ENCODE measurements at regions not wholly inside any gene's neighbourhood (a gene's known extent, or its start where the extent isn't known, plus 50 kb on each side); places are given as distances from the start of the nearest gene placed in this dataset.

- WGBS (ENCODE audit: low lambda C conversion rate), result 0% methylated on average over 1 of the region's 1 CpG
- no peaks in the 10 kb centered on the region for H4K20me1 ChIP-seq (ENCODE audit: insufficient read depth)
- H3K4me2 ChIP-seq, result no peak overlapping the region
- H3K79me2 ChIP-seq (ENCODE audit: insufficient read depth), result no peaks in the 10 kb centered on the region
- no peaks in the 10 kb centered on the region for H3F3A ChIP-seq (replicated peaks; ENCODE audit: insufficient read depth)
- TF ChIP-seq, protein P1, sequence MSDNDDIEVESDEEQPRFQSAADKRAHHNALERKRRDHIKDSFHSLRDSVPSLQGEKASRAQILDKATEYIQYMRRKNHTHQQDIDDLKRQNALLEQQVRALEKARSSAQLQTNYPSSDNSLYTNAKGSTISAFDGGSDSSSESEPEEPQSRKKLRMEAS (IDR thresholded peaks at IDR 0.05; ENCODE audit: low read depth), result no peak
- no peak for TF ChIP-seq FOXJ3 (CRISPR knock-in tag; IDR thresholded peaks at IDR 0.05)
- TF ChIP-seq USF1 (IDR thresholded peaks at IDR 0.05; ENCODE audit: borderline replicate concordance, low read depth), result no peak
- TF ChIP-seq, protein P2, sequence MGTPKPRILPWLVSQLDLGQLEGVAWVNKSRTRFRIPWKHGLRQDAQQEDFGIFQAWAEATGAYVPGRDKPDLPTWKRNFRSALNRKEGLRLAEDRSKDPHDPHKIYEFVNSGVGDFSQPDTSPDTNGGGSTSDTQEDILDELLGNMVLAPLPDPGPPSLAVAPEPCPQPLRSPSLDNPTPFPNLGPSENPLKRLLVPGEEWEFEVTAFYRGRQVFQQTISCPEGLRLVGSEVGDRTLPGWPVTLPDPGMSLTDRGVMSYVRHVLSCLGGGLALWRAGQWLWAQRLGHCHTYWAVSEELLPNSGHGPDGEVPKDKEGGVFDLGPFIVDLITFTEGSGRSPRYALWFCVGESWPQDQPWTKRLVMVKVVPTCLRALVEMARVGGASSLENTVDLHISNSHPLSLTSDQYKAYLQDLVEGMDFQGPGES (IDR thresholded peaks at IDR 0.05; ENCODE audit: low read depth, low read length), result no peak
- TF ChIP-seq TAF1 (IDR thresholded peaks at IDR 0.05; ENCODE audit: borderline replicate concordance, low read depth, low read length), result no peak
- TF ChIP-seq NRF1 (IDR thresholded peaks at IDR 0.05; ENCODE audit: low read depth, low read length), result no peak
- no peak for TF ChIP-seq SMC3 (IDR thresholded peaks at IDR 0.05; ENCODE audit: low read depth, low read length)
- TF ChIP-seq, protein P3, sequence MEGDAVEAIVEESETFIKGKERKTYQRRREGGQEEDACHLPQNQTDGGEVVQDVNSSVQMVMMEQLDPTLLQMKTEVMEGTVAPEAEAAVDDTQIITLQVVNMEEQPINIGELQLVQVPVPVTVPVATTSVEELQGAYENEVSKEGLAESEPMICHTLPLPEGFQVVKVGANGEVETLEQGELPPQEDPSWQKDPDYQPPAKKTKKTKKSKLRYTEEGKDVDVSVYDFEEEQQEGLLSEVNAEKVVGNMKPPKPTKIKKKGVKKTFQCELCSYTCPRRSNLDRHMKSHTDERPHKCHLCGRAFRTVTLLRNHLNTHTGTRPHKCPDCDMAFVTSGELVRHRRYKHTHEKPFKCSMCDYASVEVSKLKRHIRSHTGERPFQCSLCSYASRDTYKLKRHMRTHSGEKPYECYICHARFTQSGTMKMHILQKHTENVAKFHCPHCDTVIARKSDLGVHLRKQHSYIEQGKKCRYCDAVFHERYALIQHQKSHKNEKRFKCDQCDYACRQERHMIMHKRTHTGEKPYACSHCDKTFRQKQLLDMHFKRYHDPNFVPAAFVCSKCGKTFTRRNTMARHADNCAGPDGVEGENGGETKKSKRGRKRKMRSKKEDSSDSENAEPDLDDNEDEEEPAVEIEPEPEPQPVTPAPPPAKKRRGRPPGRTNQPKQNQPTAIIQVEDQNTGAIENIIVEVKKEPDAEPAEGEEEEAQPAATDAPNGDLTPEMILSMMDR (IDR thresholded peaks at IDR 0.05), result no peak
- H3K4me1 ChIP-seq (ENCODE audit: control insufficient read depth in 1 of 2, insufficient read depth in 2 of 2, low read depth in 1 of 2, low read length in 1 of 2), result no peaks in the 10 kb centered on the region
- no peaks in the 10 kb centered on the region for H3K9me3 ChIP-seq
- H3K9ac ChIP-seq, result no peak overlapping the region
- DNase-seq, result no peak
- H3K4me3 ChIP-seq (ENCODE audit: low read depth in 2 of 2, low read length in 1 of 2), result no peak overlapping the region
- H3K36me3 ChIP-seq (replicated peaks in 1 of 2; ENCODE audit: control insufficient read depth in 1 of 2, insufficient read depth in 2 of 2, low read length in 1 of 2), result no peaks in the 10 kb centered on the region
- H3K27me3 ChIP-seq (ENCODE audit: insufficient read depth), result no peaks in the 10 kb centered on the region
- ChIA-PET CTCF (no interaction called here), POLR2A (no interaction called here)
- H2AFZ ChIP-seq (ENCODE audit: low read depth), result no peak overlapping the region
- H3K27ac ChIP-seq (ENCODE audit: low read depth in 2 of 2, low read length in 1 of 2), result no peak overlapping the region
- no peaks in the 10 kb centered on the region for H3K9me2 ChIP-seq
These were observed 2016.3 kb upstream of the CDH9 start for GRCh38 chr5:29054694-29055093.

- Histone ChIP-seq H3K9me3 (no peaks in the 10 kb centered on the region), H4K20me1 (ENCODE audit: insufficient read depth) (no peaks in the 10 kb centered on the region), H3K9me2 (no peaks in the 10 kb centered on the region), H3K9ac (no peak overlapping the region), H3K27me3 (ENCODE audit: insufficient read depth) (no peaks in the 10 kb centered on the region), H3K4me2 (no peak overlapping the region), H3F3A (replicated peaks; ENCODE audit: insufficient read depth) (no peaks in the 10 kb centered on the region), H3K4me3 (ENCODE audit: low read depth in 2 of 2, low read length in 1 of 2) (no peak overlapping the region), H3K79me2 (ENCODE audit: insufficient read depth) (no peaks in the 10 kb centered on the region), H3K4me1 (ENCODE audit: control insufficient read depth in 1 of 2, insufficient read depth in 2 of 2, low read depth in 1 of 2, low read length in 1 of 2) (no peaks in the 10 kb centered on the region), H3K36me3 (replicated peaks in 1 of 2; ENCODE audit: control insufficient read depth in 1 of 2, insufficient read depth in 2 of 2, low read length in 1 of 2) (no peaks in the 10 kb centered on the region), H2AFZ (ENCODE audit: low read depth) (no peak overlapping the region), H3K27ac (ENCODE audit: low read depth in 2 of 2, low read length in 1 of 2) (no peak overlapping the region)
- DNase-seq, result no peak
- WGBS (ENCODE audit: low lambda C conversion rate), result 0% methylated on average over 1 of the region's 1 CpG
- POLR2A ChIA-PET, result no interaction called here
- CTCF ChIA-PET, result no interaction called here
- TF ChIP-seq FOXJ3 (CRISPR knock-in tag; IDR thresholded peaks at IDR 0.05) (no peak), YY1 (IDR thresholded peaks at IDR 0.05; ENCODE audit: low read depth) (no peak), TEAD4 (IDR thresholded peaks at IDR 0.05; ENCODE audit: borderline replicate concordance, insufficient read depth) (no peak), NFIC (IDR thresholded peaks at IDR 0.05; ENCODE audit: borderline replicate concordance) (no peak), CHD2 (IDR thresholded peaks at IDR 0.05; ENCODE audit: low read length, partially characterized antibody) (no peak), NRF1 (IDR thresholded peaks at IDR 0.05; ENCODE audit: low read depth, low read length) (no peak), USF1 (IDR thresholded peaks at IDR 0.05; ENCODE audit: borderline replicate concordance, low read depth) (no peak)
- TF ChIP-seq, protein P3 (IDR thresholded peaks at IDR 0.05), result no peak
- TF ChIP-seq, protein P4, sequence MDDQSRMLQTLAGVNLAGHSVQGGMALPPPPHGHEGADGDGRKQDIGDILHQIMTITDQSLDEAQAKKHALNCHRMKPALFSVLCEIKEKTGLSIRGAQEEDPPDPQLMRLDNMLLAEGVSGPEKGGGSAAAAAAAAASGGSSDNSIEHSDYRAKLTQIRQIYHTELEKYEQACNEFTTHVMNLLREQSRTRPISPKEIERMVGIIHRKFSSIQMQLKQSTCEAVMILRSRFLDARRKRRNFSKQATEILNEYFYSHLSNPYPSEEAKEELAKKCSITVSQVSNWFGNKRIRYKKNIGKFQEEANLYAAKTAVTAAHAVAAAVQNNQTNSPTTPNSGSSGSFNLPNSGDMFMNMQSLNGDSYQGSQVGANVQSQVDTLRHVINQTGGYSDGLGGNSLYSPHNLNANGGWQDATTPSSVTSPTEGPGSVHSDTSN (IDR thresholded peaks at IDR 0.05), result no peak
- TF ChIP-seq, protein P5, sequence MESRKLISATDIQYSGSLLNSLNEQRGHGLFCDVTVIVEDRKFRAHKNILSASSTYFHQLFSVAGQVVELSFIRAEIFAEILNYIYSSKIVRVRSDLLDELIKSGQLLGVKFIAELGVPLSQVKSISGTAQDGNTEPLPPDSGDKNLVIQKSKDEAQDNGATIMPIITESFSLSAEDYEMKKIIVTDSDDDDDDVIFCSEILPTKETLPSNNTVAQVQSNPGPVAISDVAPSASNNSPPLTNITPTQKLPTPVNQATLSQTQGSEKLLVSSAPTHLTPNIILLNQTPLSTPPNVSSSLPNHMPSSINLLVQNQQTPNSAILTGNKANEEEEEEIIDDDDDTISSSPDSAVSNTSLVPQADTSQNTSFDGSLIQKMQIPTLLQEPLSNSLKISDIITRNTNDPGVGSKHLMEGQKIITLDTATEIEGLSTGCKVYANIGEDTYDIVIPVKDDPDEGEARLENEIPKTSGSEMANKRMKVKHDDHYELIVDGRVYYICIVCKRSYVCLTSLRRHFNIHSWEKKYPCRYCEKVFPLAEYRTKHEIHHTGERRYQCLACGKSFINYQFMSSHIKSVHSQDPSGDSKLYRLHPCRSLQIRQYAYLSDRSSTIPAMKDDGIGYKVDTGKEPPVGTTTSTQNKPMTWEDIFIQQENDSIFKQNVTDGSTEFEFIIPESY (IDR thresholded peaks at IDR 0.05; ENCODE audit: borderline replicate concordance, low read depth), result no peak
These were observed 2015.9 kb upstream of the CDH9 start for GRCh38 chr5:29054282-29054681.

Data from SK-N-SH (cell line).